ENCODE measurements at regions not wholly inside any gene's neighbourhood (a gene's known extent, or its start where the extent isn't known, plus 50 kb on each side); places are given as distances from the start of the nearest gene placed in this dataset.

DNA sequence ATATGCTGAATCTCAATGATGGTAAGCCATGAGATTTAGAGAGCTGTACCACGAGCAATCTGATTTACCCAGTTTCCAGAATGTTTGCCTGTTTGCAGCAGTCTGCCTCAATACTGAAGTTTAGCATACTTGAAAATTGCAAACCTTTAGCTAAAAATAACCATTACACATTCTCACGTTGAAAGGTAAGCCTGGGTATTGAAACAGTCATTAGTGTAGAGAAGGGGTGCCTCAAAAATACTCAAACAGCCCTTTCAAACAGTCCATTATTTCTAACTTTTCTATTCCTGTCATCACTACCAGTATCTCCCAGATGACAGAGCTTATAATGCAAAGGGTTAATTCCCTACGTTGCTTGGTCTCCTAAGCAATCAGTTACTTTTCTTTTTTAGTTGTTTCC is 111.8 kb upstream of the MBNL1 start:
- Histone ChIP-seq H3K36me3 (no peaks in the 10 kb centered on the region), H3K9me3 (no peaks in the 10 kb centered on the region), H3K27me3 (no peaks in the 10 kb centered on the region), H3K27ac (peak overlapping the region in 1 of 4 donors; percentile 28), H3K4me3 (no peak overlapping the region), H3K4me1 (peaks cover 0 to 41% (median 3%) of the 10 kb centered on the region in 3 donors)
- no peak for ATAC-seq
- no peak for TF ChIP-seq POLR2AphosphoS5 (IDR thresholded peaks at IDR 0.05)
- 46 to 58% methylated on average over 3 of the region's 3 CpGs for WGBS, 2 donors (ENCODE audit: low coverage in 1 of 2)

DNA sequence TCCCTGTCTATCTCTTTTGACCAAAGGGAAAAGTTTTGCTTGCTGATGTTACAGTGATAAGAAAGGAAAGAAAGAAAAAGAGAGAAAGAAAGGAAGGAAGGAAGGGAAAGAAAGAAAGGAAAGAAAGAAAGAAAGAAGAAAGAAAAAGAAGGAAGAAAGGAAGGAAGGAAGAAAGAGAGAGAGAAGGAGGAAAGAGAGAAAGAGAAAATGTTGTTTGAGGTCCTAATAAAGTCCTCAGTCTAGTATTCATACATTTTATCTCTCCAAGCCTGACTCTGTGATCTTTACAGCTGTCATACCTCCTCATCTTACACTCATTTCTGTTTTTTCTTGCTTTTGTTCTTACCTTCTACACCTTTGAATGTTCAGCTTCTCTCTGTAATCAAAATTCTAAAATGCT is 111.4 kb upstream of the MBNL1 start:
- Histone ChIP-seq H3K27ac (peak overlapping the region in 1 of 4 donors; percentile 28), H3K36me3 (no peaks in the 10 kb centered on the region), H3K4me1 (peaks cover 0 to 41% (median 3%) of the 10 kb centered on the region in 3 donors), H3K4me3 (no peak overlapping the region), H3K27me3 (no peaks in the 10 kb centered on the region), H3K9me3 (no peaks in the 10 kb centered on the region)
- no peak for TF ChIP-seq POLR2AphosphoS5 (IDR thresholded peaks at IDR 0.05)
- no peak for TF ChIP-seq EP300 (IDR thresholded peaks at IDR 0.05)
- TF ChIP-seq, protein P1, sequence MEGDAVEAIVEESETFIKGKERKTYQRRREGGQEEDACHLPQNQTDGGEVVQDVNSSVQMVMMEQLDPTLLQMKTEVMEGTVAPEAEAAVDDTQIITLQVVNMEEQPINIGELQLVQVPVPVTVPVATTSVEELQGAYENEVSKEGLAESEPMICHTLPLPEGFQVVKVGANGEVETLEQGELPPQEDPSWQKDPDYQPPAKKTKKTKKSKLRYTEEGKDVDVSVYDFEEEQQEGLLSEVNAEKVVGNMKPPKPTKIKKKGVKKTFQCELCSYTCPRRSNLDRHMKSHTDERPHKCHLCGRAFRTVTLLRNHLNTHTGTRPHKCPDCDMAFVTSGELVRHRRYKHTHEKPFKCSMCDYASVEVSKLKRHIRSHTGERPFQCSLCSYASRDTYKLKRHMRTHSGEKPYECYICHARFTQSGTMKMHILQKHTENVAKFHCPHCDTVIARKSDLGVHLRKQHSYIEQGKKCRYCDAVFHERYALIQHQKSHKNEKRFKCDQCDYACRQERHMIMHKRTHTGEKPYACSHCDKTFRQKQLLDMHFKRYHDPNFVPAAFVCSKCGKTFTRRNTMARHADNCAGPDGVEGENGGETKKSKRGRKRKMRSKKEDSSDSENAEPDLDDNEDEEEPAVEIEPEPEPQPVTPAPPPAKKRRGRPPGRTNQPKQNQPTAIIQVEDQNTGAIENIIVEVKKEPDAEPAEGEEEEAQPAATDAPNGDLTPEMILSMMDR (IDR thresholded peaks at IDR 0.05), result no peak
- no peak for TF ChIP-seq POLR2A (IDR thresholded peaks at IDR 0.05)
- ATAC-seq, result no peak

DNA sequence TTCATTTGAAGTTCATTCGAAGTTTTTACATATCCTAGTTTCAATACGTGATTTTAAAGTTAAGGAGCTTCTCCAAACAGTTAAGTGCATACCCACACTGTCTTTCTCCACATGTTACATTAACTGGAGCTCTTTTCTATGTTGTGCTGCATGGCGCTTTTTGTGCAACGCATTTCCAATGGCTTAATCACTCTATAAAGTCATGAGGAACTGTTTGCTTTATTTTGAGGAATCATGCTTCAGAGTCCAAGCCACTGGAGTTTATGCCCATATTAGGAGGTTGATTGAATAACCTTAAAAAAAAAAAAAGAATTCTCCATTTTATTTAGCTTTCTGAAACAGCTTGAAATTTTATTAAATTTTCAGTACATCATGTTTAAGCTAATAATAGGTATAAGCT is 109.4 kb upstream of the MBNL1 start:
- TF ChIP-seq EP300 (IDR thresholded peaks at IDR 0.05), result no peak
- TF ChIP-seq POLR2AphosphoS5 (IDR thresholded peaks at IDR 0.05), result peak; percentile 71
- ATAC-seq, result peak; percentile 79
- Histone ChIP-seq H3K36me3 (no peaks in the 10 kb centered on the region), H3K9me3 (no peaks in the 10 kb centered on the region), H3K4me3 (no peak overlapping the region), H3K27me3 (no peaks in the 10 kb centered on the region), H3K27ac (peak overlapping the region in 2 of 4 donors; percentile 34 to 44), H3K4me1 (peaks cover 0 to 41% (median 3%) of the 10 kb centered on the region in 3 donors)
- WGBS, 2 donors (ENCODE audit: low coverage in 1 of 2), result 53 to 60% methylated on average over 2 to 4 of the region's 4 CpGs

DNA sequence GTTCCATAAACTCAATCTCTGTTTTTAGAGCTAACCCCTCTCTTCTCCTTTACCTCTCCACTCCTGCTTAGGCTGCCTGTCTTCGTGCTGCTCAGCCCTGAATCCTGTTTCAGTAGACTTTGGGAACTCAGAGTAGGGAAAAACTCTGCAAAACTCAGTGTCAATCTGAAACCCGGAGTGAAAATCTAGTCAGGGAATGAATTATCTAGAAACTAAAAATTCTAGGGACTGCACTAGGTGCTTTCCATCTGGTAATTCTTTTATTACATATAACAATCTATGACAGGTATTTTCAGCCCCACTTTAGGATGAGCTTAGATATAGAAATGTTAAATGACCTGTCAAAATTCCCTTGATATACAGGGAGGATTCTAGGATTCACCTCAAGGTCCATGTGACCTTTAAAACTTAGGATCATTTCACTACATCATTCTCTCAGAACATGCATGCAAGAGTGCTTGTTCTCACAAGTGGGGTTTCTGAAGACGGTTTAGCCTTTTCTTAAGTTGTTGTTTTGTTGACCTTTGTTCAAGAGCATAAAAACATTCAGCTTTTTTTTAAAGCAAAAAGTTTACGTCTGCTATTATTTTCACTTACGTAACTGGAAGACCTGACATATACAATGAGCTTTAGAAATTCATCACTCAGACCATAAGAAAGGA is 108.2 kb upstream of the MBNL1 start:
- peaks cover 0 to 31% (median 0%) of the 10 kb centered on the region in 3 donors for H3K4me1 ChIP-seq
- 70 to 83% methylated on average over 4 to 5 of the region's 5 CpGs for WGBS, 2 donors (ENCODE audit: low coverage in 1 of 2)
- no peaks in the 10 kb centered on the region for H3K36me3 ChIP-seq
- no peaks in the 10 kb centered on the region for H3K27me3 ChIP-seq
- peak overlapping the region in 1 of 4 donors; percentile 26 for H3K27ac ChIP-seq
- TF ChIP-seq POLR2AphosphoS5 (IDR thresholded peaks at IDR 0.05) (no peak), EP300 (IDR thresholded peaks at IDR 0.05) (no peak), POLR2A (IDR thresholded peaks at IDR 0.05) (no peak)
- TF ChIP-seq, protein P1 (IDR thresholded peaks at IDR 0.05), result no peak
- ATAC-seq, result no peak
- no peak overlapping the region for H3K4me3 ChIP-seq
- peaks cover 0 to 7% (median 0%) of the 10 kb centered on the region in 3 donors for H3K9me3 ChIP-seq

DNA sequence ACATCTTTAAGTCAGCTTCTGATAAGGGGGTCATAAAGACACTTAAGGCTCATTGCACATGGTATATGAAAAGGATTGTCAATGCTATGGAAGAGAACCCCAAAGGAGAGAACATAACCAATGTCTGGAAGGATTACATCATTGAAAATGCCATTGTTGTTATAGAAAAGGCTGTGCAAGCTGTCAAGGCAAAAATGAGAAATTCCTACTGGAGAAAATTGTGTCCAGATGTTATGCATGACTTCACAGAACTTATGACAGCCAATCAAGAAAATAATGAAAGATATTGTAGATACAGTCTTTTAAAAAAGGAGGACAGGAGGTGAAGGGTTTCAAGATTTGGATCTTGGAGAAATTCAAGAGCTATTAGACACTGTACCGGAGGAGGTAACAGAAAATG is 96.3 kb upstream of the MBNL1 start:
- WGBS, 2 donors (ENCODE audit: low coverage in 1 of 2), result 57 to 81% methylated on average over 1 of the region's 1 CpG
- TF ChIP-seq EP300 (IDR thresholded peaks at IDR 0.05) (no peak), POLR2AphosphoS5 (IDR thresholded peaks at IDR 0.05) (no peak), POLR2A (IDR thresholded peaks at IDR 0.05) (no peak)
- TF ChIP-seq, protein P1 (IDR thresholded peaks at IDR 0.05), result no peak
- no peak for ATAC-seq
- no peaks in the 10 kb centered on the region for H3K9me3 ChIP-seq
- H3K4me1 ChIP-seq, result peaks cover 0 to 8% (median 0%) of the 10 kb centered on the region in 3 donors
- H3K36me3 ChIP-seq, result no peaks in the 10 kb centered on the region
- no peaks in the 10 kb centered on the region for H3K27me3 ChIP-seq
- H3K27ac ChIP-seq, result no peak overlapping the region
- H3K4me3 ChIP-seq, result no peak overlapping the region

DNA sequence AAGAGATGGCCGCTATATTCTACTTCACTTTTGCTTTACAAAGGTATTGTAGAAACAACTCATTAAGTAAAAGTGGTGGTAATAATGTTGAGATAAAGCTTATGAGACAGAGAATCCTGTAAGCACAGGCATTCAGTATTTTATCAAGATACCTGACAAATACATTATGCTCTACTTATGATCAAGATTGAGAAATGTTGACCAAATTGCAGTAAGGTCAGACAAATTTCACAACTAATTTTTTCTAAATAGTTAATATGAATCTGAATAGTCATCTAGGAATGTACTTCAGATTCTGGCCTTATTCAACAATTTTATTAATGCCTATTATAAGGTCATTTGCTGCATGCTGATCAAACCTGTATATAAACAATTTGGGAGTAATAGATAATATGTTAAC is 95.1 kb upstream of the MBNL1 start:
- H3K4me1 ChIP-seq, result peaks cover 0 to 11% (median 0%) of the 10 kb centered on the region in 3 donors
- no peak for ATAC-seq
- no peaks in the 10 kb centered on the region for H3K27me3 ChIP-seq
- H3K9me3 ChIP-seq, result no peaks in the 10 kb centered on the region
- TF ChIP-seq POLR2AphosphoS5 (IDR thresholded peaks at IDR 0.05) (no peak), POLR2A (IDR thresholded peaks at IDR 0.05) (no peak), EP300 (IDR thresholded peaks at IDR 0.05) (no peak)
- TF ChIP-seq, protein P1 (IDR thresholded peaks at IDR 0.05), result no peak
- H3K4me3 ChIP-seq, result no peak overlapping the region
- H3K36me3 ChIP-seq, result no peaks in the 10 kb centered on the region
- WGBS, 2 donors (ENCODE audit: low coverage in 1 of 2), result 100% methylated on average over 1 of the region's 1 CpG
- H3K27ac ChIP-seq, result no peak overlapping the region

Measured in gastroesophageal sphincter (tissue), 4 donors.